ENCODE measurements at regions not wholly inside any gene's neighbourhood (a gene's known extent, or its start where the extent isn't known, plus 50 kb on each side); places are given as distances from the start of the nearest gene placed in this dataset.

GRCh38 chr20:54995011-54995410 lies 519.6 kb downstream of the DOK5 start:
- peak overlapping the region; percentile 54 for H3K27ac ChIP-seq
- no peak for TF ChIP-seq CTCF (IDR thresholded peaks at IDR 0.05)
- no peak for TF ChIP-seq ZFX (IDR thresholded peaks at IDR 0.05; ENCODE audit: borderline replicate concordance)

GRCh38 chr20:54985091-54985490 lies 509.7 kb downstream of the DOK5 start:
- peak overlapping the region; percentile 98 for H3K27ac ChIP-seq

GRCh38 chr20:54984104-54984448 lies 508.7 kb downstream of the DOK5 start:
- peak overlapping the region; percentile 98 for H3K27ac ChIP-seq
- TF ChIP-seq CTCF (IDR thresholded peaks at IDR 0.05) = no peak
- no peak for TF ChIP-seq ZFX (IDR thresholded peaks at IDR 0.05; ENCODE audit: borderline replicate concordance)

More at GRCh38 chr20:54985091-54985490, 509.7 kb downstream of the DOK5 start:
- TF ChIP-seq ZFX (IDR thresholded peaks at IDR 0.05; ENCODE audit: borderline replicate concordance) = no peak
- no peak for TF ChIP-seq CTCF (IDR thresholded peaks at IDR 0.05)

- peak overlapping the region; percentile 98 for H3K27ac ChIP-seq
Measured at GRCh38 chr20:54983394-54984103, 508.2 kb downstream of the DOK5 start.

GRCh38 chr20:54981175-54981574 lies 505.8 kb downstream of the DOK5 start:
- TF ChIP-seq CTCF (IDR thresholded peaks at IDR 0.05) (no peak), ZFX (IDR thresholded peaks at IDR 0.05; ENCODE audit: borderline replicate concordance) (no peak)

GRCh38 chr20:54980103-54980960 lies 504.9 kb downstream of the DOK5 start:
- TF ChIP-seq CTCF (IDR thresholded peaks at IDR 0.05) (peak; percentile 80), ZFX (IDR thresholded peaks at IDR 0.05; ENCODE audit: borderline replicate concordance) (no peak)
- H3K27ac ChIP-seq = peak overlapping the region; percentile 24; the same call in 1 of the 2 replicates

More at GRCh38 chr20:54981175-54981574, 505.8 kb downstream of the DOK5 start:
- H3K27ac ChIP-seq = peak overlapping the region; percentile 24; the same call in 1 of the 2 replicates

- no peak for TF ChIP-seq CTCF (IDR thresholded peaks at IDR 0.05)
- no peak for TF ChIP-seq ZFX (IDR thresholded peaks at IDR 0.05; ENCODE audit: borderline replicate concordance)
- no peak overlapping the region for H3K27ac ChIP-seq
Measured at GRCh38 chr20:54950304-54950703, 474.9 kb downstream of the DOK5 start.
